Adrenal gland (tissue), 5 donors: ENCODE measurements at regions not wholly inside any gene's neighbourhood (a gene's known extent, or its start where the extent isn't known, plus 50 kb on each side); places are given as distances from the start of the nearest gene placed in this dataset.

Source experiments
- POLR2A ChIP-seq, 2 donors: fragments of 450-650 bp; IDR thresholded peaks; one replicate each; pipeline ENCODE4 v1.6.1; 2017; ENCODE audit warnings: antibody characterized with exemption in 2 of 2, mild to moderate bottlenecking in 2 of 2, moderate library complexity in 1 of 2
- TF ChIP-seq, protein P1 (sequence below), 6 experiments: fragments of 450-650 bp in 4 of 6; fragments of 200-600 bp in 2 of 6; sonication (generic) in 1 of 6; IDR thresholded peaks; 1 replicate in 5 of 6; 2 replicates in 1 of 6; pipeline versions ENCODE4 v1.5.1 to v1.8.0; 2016 to 2021; ENCODE audit warnings: antibody characterized with exemption in 6 of 6, mild to moderate bottlenecking in 2 of 6, moderate library complexity in 1 of 6
- donor health status: DM: no; HTN: no; CAD: no.

DNA sequence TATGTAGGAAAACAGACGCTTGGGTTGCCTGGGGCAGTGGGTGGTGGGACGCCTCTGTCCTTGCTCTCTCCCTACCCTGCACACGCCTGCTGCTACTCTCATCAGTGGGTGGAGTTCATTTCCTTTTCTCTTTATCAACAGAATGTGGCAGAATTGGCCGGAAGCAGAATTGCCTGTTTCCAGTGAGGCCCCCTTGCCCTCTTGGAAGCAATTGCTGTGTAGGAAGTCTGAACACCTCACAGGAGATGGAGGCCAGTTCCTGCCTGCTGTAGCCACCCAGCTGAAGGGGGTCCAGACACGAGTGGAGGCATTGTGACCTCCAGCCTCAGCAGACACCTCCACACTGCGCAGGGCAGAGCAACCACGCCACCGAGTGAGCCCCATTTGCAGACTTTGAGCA lies 331.6 kb upstream of the ZNF32 start:
- no peak for TF ChIP-seq POLR2A (IDR thresholded peaks at IDR 0.05)
- TF ChIP-seq, protein P1, sequence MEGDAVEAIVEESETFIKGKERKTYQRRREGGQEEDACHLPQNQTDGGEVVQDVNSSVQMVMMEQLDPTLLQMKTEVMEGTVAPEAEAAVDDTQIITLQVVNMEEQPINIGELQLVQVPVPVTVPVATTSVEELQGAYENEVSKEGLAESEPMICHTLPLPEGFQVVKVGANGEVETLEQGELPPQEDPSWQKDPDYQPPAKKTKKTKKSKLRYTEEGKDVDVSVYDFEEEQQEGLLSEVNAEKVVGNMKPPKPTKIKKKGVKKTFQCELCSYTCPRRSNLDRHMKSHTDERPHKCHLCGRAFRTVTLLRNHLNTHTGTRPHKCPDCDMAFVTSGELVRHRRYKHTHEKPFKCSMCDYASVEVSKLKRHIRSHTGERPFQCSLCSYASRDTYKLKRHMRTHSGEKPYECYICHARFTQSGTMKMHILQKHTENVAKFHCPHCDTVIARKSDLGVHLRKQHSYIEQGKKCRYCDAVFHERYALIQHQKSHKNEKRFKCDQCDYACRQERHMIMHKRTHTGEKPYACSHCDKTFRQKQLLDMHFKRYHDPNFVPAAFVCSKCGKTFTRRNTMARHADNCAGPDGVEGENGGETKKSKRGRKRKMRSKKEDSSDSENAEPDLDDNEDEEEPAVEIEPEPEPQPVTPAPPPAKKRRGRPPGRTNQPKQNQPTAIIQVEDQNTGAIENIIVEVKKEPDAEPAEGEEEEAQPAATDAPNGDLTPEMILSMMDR (IDR thresholded peaks at IDR 0.05): no peak
